ENCODE measurements at regions not wholly inside any gene's neighbourhood (a gene's known extent, or its start where the extent isn't known, plus 50 kb on each side); places are given as distances from the start of the nearest gene placed in this dataset.

GRCh38 chr9:86893811-86894490 lies 53.4 kb downstream of the GAS1 start:
- no peak for DNase-seq

DNA sequence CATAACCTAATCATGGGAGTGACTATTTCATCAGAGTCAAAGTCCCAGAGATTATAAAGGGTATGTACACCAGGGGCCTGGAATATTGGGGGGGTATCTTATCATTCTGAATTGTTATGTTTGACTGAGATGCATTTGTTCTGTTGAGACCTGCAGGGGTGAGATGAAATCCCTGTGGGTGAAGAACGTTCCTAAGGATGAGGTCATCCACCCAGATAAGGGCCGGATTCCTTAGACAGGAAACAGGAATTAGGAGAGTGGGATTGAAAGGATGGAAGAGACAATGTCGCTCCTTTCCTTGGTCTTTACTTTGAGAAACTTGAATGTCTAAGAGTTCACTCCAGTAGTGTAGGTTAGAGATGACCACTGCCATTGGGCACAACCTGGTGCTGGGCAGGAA lies 54.7 kb downstream of the GAS1 start:
- no peak for DNase-seq

DNA sequence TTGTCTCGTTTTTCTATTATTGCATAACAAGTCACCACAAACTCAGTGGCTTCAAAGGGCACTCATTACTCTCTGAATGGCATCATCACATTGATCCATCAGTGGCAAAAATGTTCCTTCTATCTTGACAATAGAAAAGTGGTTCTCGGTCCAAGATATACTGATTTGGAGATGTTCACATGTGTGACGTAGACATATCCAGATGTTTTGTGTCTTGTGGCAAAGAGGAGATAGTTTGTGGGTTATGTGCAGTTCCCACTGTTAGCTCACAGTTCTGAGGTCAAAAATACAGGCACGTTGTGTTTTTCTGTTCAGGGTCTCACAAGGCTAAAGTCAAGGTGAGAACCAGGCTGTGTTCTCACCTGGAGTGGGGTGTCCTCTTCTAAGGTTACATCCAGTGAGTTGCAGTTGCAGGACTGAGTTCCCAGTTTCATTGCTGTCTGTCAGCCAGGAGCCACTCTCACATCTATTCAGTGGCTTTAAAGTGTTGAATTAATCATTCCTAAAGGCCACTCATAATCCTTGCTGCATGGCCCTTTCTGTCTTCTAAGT lies 55.3 kb downstream of the GAS1 start:
- DNase-seq, result no peak

GRCh38 chr9:86891091-86891490 lies 56.2 kb downstream of the GAS1 start:
- no peak for DNase-seq

DNA sequence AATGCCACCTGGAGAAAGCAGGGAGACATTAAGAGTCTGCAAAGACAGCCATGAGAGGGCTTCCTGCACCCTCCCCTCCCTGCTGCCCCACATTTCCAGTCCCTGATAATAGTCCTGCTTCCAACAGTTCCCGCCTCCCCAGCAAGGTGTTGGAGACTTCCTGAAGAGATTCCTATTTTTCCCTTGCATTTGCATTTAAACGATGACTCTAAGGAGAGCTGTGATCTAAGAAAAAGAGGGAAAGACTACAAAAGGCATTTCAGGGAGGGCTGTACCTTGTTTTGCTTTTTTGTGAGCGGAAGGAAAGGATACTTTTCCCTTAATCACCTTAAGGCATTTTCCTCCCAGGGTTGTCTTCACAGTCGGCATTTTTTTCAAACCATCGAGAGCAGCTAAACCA lies 62.1 kb downstream of the GAS1 start:
- DNase-seq, result no peak

DNA sequence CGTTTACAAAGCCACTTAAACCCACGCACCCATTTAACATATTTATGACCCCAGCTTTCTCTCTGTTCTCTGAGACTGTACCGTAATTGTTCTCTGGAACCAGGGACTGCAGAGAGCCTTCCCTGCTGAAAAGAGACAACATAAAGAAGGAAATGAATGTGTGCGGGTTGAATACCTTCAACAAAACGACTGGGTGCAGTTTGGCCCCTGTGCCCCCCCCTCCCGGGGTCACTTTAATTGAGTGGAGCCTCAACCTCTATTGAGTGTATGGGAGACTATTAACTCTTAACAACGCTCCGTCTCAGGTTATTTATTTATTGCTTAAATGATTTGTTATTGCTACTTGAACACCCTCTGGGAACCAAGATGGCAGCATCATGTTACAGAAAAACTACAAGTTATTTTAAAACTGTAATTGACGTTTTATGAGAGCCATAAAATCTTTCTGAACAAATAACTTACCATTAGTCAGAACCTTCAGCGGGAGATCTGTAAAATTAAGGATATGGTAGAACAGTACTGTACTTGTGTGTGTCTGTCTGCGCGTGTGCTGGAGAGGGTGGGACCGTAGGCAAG lies 70.6 kb downstream of the GAS1 start:
- no peak for DNase-seq

GRCh38 chr9:86868616-86869015 lies 78.7 kb downstream of the GAS1 start:
- no peak for DNase-seq

DNA sequence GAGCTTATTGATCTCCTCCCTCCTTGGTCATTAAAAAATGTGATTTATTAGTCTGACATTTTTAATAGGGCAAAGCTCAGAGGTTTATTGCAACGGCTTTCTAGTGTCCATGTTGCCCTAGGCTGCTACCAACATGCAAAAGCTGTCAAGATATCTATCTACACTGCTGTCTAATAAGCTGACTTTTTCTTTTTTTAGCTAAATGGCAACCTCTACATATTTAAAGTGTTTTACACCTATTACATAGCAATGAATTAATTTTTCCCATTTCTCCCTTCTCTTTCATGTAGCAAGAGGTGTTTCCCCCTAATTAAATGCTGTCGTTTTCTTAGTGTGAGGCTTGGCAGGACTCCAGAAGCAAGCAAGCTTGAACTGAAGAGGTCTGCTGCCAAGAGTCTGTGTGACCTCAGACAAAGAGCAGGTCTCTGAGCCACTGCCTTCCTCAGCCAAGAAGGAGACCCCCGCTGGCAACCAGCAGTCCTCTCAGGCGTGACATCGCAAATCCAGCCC lies 79.4 kb downstream of the GAS1 start:
- peak in 1 of 2 donors; percentile 13 for DNase-seq

GRCh38 chr9:86865952-86866351 lies 81.4 kb downstream of the GAS1 start:
- no peak for DNase-seq

DNA sequence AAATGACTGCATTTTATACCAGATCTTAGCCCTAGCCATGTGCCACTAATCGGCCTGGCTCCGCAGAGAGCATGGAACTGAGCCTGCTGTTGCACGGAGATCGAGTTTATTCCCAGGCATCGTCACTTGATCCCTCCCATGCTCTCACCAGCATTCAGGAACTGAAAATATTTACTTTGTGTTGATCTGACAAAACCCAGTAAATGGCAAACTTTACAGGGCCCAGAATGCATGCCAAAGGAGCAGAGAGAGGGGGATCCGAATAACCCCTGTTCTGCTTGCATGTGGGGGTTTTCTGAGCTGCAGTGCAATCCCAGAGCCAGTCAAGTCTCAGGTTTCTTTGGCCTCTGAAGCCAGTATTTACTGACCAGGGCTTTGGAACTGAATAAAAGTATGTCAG lies 87.3 kb downstream of the GAS1 start:
- DNase-seq, result no peak

- DNase-seq, result no peak
These were observed 88.2 kb downstream of the GAS1 start for GRCh38 chr9:86859056-86859455.

GRCh38 chr9:86858009-86858408 lies 89.3 kb downstream of the GAS1 start:
- DNase-seq, result no peak

GRCh38 chr9:86856259-86856658 lies 91.0 kb downstream of the GAS1 start:
- no peak for DNase-seq

DNA sequence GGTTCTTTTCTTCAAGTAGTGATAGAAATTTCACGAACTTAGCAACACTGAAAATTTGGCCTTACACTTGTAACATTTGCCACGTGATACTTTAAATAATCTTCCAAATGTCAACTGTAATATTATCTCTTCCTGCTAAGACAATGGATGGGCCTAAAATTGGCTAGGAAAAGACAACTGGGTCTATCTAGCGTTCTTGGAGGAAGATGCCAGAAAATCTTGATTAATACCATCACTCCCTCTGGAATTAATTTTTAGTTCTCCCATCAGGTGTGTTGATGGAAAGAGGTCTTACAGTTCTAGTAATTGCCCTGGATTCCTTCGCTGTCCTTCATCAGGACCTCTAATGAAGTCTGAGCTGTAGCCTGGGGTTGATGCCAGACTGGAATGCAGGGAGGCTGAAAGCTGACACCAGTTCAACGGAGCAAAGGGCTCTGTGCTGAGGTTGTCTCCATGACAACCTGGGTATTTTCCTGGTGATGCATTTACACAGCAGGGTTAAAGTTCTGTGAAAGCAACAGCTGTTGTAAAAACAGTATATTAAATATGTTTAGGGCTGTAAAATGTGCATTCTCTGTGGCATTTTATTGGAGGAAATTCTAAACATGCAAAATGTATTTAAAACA lies 92.3 kb downstream of the GAS1 start:
- peak; percentile 68 to 72 for DNase-seq

- DNase-seq, result no peak
These were observed 100.7 kb downstream of the GAS1 start for GRCh38 chr9:86846656-86847055.

GRCh38 chr9:86843206-86843605 lies 104.1 kb downstream of the GAS1 start:
- DNase-seq, result no peak

DNA sequence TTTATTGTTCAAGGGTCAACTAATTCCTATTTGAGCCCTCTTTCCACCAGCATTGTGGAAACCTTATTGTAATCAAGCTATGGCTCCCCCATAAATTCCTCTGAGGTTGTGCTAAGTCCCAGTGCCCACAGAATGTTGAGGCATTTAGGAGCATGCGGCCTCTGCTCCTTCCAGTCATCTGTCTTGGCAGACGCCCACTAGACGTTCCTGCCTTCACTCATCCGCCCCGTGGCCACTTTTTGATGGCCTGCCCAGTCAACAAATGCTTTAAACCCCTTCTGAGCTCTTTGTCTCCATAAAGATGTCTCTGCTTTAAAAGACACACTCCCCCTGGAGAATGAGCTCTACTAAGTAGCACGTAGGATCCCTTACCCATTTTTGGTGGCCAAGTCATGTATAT lies 104.7 kb downstream of the GAS1 start:
- no peak for DNase-seq

GRCh38 chr9:86839522-86839921 lies 107.8 kb downstream of the GAS1 start:
- DNase-seq, result no peak

DNA sequence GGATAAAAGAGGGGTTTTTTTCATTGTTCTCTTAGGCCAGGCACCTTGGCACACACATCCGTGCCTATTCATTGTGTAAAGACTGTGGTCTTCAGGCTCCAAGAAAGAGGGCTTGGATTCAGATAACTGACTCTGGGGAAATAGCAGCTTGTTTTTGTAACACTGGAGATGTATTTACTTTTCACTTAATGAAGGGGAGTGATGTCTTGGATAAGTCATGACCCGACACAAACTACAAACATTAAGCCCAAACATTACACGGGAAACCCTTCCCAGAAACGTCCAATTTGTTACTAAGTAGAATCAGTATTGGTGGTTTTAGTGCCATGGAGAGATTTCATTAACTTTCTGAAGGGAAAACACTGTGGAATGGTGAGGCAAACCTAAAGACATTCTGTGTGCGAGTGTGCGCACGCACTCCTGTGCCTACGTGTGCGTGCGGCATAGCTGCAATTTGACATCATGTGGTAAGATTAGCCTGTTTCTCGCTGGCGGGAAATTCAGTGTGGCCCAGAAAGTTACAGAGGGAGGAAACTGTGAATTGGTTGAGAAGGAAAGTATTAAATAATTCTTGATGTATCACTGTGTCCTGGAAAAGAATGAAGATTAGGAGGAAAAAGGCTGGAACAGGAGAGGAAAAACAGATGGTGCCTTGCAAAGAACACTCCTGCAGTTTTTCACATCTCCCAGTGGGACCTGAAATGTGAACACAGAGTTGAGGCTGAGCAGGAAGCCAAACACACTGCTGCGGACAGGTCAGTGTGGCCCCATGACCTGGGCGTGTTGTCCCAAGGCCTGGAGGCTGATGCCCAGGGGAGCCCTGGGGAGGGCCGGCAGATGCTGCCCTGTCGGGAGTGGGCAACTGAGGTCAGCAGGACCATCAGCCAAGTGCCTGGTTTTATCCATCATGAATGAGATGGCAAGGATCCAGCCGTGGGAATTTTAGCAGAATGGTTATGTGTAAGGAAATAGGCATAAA lies 108.5 kb downstream of the GAS1 start:
- peak; percentile 63 to 64 for DNase-seq

- DNase-seq, result no peak
These were observed 110.0 kb downstream of the GAS1 start for GRCh38 chr9:86837345-86837744.

DNA sequence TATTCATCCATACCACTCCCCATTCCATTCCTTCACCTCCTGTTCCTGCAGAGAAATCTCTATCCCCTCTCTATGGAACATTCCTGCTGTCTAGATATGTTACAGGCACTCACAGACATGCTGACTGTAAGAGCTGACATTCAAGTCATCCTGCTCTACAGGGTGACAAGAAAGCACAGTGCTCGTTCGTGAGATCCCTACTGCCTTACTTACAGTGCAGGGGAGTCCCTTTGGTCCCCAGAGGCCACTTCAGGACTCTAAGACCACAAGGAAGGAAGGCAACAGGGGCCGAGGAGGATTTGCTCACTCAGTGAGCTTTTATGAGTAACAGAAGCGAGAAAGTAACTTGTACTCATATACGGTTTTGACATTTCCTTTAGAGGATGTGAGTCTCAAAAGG lies 110.5 kb downstream of the GAS1 start:
- DNase-seq, result no peak

DNA sequence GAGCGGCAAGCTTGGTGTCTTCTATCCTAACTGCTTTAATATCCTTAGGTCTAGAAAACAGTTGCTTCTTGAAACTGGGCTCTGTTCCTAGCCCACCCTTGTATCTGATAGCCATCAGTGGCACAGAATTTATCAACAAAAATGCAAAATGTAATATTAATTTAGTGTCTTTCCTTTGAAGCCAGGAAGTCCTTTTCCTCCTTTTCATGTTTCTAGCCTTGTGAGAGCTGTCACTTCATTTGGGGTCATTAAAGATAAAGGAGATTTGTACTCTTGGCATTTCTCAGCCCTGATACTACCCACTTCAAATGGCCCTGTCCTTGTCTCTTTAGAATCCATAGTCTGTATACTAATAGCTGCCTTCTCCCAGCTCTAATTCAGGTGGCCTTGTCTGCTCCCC lies 111.0 kb downstream of the GAS1 start:
- DNase-seq, result no peak

All from right lung (tissue), 2 donors.